SU-DHL-6 (cell line): ENCODE measurements at regions not wholly inside any gene's neighbourhood (a gene's known extent, or its start where the extent isn't known, plus 50 kb on each side); places are given as distances from the start of the nearest gene placed in this dataset.

Source experiments
- H2AFZ ChIP-seq: fragments of 200-600 bp; sonication (generic); 2 replicates; pipeline ENCODE4 v1.6.1; 2014; ENCODE audit warnings: low read depth, mild to moderate bottlenecking, moderate library complexity, mixed read lengths, antibody characterized with exemption, low read length; ENCODE audit not compliant: severe bottlenecking
- H3F3A ChIP-seq: fragments of 200-600 bp; shearing (Covaris generic); 2 replicates; pipeline ENCODE4 v1.6.0; 2016; ENCODE audit warnings: antibody characterized with exemption, mild to moderate bottlenecking; ENCODE audit not compliant: insufficient read depth
- H3K27ac ChIP-seq: fragments of 200-600 bp; sonication (generic); 2 replicates; pipeline ENCODE4 v1.5.1; 2016; ENCODE audit warnings: low read depth, mild to moderate bottlenecking, low read length, moderate library complexity, mixed read lengths
- H3K27me3 ChIP-seq: fragments of 200-600 bp; sonication (generic), shearing (Covaris generic); 2 replicates; pipeline ENCODE4 v1.6.0; 2014; ENCODE audit warnings: mild to moderate bottlenecking, low read length
- H3K36me3 ChIP-seq: fragments of 200-600 bp; sonication (generic); 2 replicates; pipeline ENCODE4 v1.6.1; 2014; ENCODE audit warnings: mild to moderate bottlenecking, low read length, mixed read lengths
- H3K4me2 ChIP-seq: fragments of 300-600, 200-600 bp; shearing (Covaris generic), sonication (generic); 2 replicates; pipeline ENCODE4 v1.6.0; 2014; ENCODE audit warnings: low read length, low read depth, mild to moderate bottlenecking; ENCODE audit not compliant: poor library complexity, severe bottlenecking
- H3K4me3 ChIP-seq: fragments of 200-600 bp; sonication (generic); 2 replicates; pipeline ENCODE4 v1.5.1; 2014; ENCODE audit warnings: antibody characterized with exemption, low read length, mild to moderate bottlenecking, mixed read lengths; ENCODE audit not compliant: insufficient read depth, poor library complexity, severe bottlenecking
- H3K79me2 ChIP-seq: fragments of 200-600 bp; sonication (generic); 2 replicates; pipeline ENCODE4 v1.6.1; 2014; ENCODE audit warnings: mild to moderate bottlenecking, low read length, moderate library complexity; ENCODE audit not compliant: insufficient read depth
- H3K9ac ChIP-seq: fragments of 200-600 bp; sonication (generic); 2 replicates; pipeline ENCODE4 v1.7.0; 2014; ENCODE audit warnings: mild to moderate bottlenecking, low read length
- H3K9me2 ChIP-seq: fragments of 200-600 bp; sonication (generic); replicated peaks from 2 replicates; pipeline ENCODE4 v1.6.1; 2014; ENCODE audit warnings: low read length; ENCODE audit not compliant: insufficient read depth
- H3K9me3 ChIP-seq: fragments of 200-600 bp; sonication (generic); 2 replicates; pipeline ENCODE4 v1.6.1; 2014; ENCODE audit warnings: low read length, mixed read lengths; ENCODE audit not compliant: insufficient read depth
- H4K20me1 ChIP-seq: fragments of 200-600 bp; sonication (generic); 2 replicates; pipeline ENCODE4 v1.6.1; 2014; ENCODE audit warnings: low read depth, mild to moderate bottlenecking, antibody characterized with exemption, low read length, moderate library complexity, mixed read lengths
- EZH2phosphoT487 ChIP-seq: fragments of 200-600 bp; sonication (generic), shearing (Covaris generic); conservative IDR thresholded peaks from 2 replicates; pipeline ENCODE4 v1.6.1; 2018; ENCODE audit warnings: mild to moderate bottlenecking, antibody characterized with exemption, low read length, moderate library complexity, mixed read lengths
- TF ChIP-seq, protein P1 (sequence below): fragments of 200-600 bp; sonication (generic); IDR thresholded peaks from one replicate; pipeline ENCODE4 v1.5.1; 2017; ENCODE audit warnings: antibody characterized with exemption, mild to moderate bottlenecking, low read length, moderate library complexity; ENCODE audit not compliant: insufficient read depth, poor library complexity, severe bottlenecking

DNA sequence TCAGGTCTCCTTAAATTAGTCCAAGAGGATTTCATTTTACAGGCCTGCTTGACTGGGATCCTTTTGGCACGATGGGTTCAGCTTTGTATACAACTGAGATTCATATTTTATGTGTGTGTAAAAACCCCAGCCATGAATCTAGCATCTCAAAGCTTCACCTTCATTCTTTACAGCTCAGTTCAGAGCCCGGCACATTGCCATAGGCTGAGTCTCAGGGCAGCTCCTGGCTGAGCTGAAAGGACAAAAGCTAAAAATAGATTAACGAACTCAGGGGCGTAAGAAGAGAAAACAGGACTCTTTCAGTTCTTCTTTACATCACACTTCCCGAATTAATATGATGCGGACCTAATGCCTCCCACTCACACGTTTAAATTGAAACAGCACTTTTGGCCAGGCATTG is 262.8 kb upstream of the PBX1 start:
- no peaks in the 10 kb centered on the region for H3F3A ChIP-seq
- no peaks in the 10 kb centered on the region for H3K9me3 ChIP-seq
- H3K36me3 ChIP-seq = no peaks in the 10 kb centered on the region
- no peak overlapping the region for H2AFZ ChIP-seq
- H3K79me2 ChIP-seq = no peaks in the 10 kb centered on the region
- TF ChIP-seq, protein P1, sequence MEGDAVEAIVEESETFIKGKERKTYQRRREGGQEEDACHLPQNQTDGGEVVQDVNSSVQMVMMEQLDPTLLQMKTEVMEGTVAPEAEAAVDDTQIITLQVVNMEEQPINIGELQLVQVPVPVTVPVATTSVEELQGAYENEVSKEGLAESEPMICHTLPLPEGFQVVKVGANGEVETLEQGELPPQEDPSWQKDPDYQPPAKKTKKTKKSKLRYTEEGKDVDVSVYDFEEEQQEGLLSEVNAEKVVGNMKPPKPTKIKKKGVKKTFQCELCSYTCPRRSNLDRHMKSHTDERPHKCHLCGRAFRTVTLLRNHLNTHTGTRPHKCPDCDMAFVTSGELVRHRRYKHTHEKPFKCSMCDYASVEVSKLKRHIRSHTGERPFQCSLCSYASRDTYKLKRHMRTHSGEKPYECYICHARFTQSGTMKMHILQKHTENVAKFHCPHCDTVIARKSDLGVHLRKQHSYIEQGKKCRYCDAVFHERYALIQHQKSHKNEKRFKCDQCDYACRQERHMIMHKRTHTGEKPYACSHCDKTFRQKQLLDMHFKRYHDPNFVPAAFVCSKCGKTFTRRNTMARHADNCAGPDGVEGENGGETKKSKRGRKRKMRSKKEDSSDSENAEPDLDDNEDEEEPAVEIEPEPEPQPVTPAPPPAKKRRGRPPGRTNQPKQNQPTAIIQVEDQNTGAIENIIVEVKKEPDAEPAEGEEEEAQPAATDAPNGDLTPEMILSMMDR = no peak
- no peak for TF ChIP-seq EZH2phosphoT487
- no peaks in the 10 kb centered on the region for H4K20me1 ChIP-seq
- no peak overlapping the region for H3K4me2 ChIP-seq
- H3K4me3 ChIP-seq = no peak overlapping the region
- H3K27ac ChIP-seq = no peak overlapping the region
- no peak overlapping the region for H3K9ac ChIP-seq
- no peaks in the 10 kb centered on the region for H3K27me3 ChIP-seq
- no peaks in the 10 kb centered on the region for H3K9me2 ChIP-seq

DNA sequence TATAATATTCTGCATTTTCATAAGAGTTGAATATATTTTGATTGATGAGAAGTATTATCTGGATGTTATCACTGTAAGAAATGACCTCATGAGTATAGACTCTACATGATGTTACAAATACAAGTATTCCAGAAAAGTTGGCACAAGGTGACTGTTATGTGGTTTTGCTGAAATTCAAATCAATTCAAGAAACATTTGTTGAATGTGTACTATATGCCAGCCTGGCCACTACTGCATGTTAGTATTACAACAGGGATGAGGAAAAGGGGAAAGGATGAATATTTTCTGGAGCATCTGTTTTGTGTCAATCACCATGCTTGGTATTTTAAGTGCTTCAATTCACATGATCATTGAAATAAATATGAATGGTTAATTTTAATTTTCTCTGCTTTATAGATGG is 250.9 kb upstream of the PBX1 start:
- Histone ChIP-seq H4K20me1 (no peaks in the 10 kb centered on the region), H3K9me2 (no peaks in the 10 kb centered on the region), H3K27me3 (no peaks in the 10 kb centered on the region), H3K9me3 (no peaks in the 10 kb centered on the region), H3K9ac (no peak overlapping the region), H3K4me2 (no peak overlapping the region), H3K27ac (no peak overlapping the region), H3K4me3 (no peak overlapping the region), H3K36me3 (no peaks in the 10 kb centered on the region), H3K79me2 (no peaks in the 10 kb centered on the region), H3F3A (no peaks in the 10 kb centered on the region), H2AFZ (no peak overlapping the region)
- TF ChIP-seq, protein P1 = no peak
- TF ChIP-seq EZH2phosphoT487 = no peak

DNA sequence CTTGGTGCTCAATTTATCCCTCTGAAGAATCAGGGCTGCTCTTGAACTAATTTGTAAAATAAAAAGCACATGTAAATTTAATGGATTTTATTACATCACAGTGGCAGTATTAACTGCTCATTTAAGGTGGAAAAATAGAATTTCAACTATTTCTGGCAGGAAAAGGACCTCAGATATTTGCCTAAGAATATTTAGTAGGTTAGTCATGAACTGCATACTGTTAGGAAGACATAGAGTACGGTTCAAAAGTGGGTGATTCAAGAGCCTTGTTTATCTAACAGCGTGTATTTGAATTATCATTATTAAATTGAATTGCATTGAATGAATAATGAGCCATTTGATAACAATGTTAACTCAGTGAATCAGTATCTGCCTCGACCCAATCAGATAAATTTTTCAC is 248.8 kb upstream of the PBX1 start:
- TF ChIP-seq EZH2phosphoT487 = no peak
- TF ChIP-seq, protein P1 = no peak
- H2AFZ ChIP-seq = no peak overlapping the region
- H3K4me3 ChIP-seq = no peak overlapping the region

More for the DNA sequence above, 248.8 kb upstream of the PBX1 start:
- Histone ChIP-seq H3K27me3 (no peaks in the 10 kb centered on the region), H4K20me1 (no peaks in the 10 kb centered on the region), H3K4me2 (no peak overlapping the region), H3K36me3 (no peaks in the 10 kb centered on the region), H3K9ac (no peak overlapping the region), H3K9me3 (no peaks in the 10 kb centered on the region), H3K27ac (no peak overlapping the region), H3F3A (no peaks in the 10 kb centered on the region), H3K9me2 (no peaks in the 10 kb centered on the region), H3K79me2 (no peaks in the 10 kb centered on the region)
